ENCODE measurements at regions not wholly inside any gene's neighbourhood (a gene's known extent, or its start where the extent isn't known, plus 50 kb on each side); places are given as distances from the start of the nearest gene placed in this dataset.

- H3K27ac ChIP-seq (ENCODE audit: low read depth, low read length), result no peak overlapping the region
- peaks cover 31% of the 10 kb centered on the region for H3K4me1 ChIP-seq (ENCODE audit: control insufficient read depth, low read length)
- H3K79me2 ChIP-seq (ENCODE audit: control insufficient read depth, low read length), result no peaks in the 10 kb centered on the region
- H4K20me1 ChIP-seq (ENCODE audit: control insufficient read depth, insufficient read depth, low read depth, low read length), result no peaks in the 10 kb centered on the region
- no peaks in the 10 kb centered on the region for H3K36me3 ChIP-seq (ENCODE audit: control insufficient read depth, low read length)
- peak overlapping the region; percentile 62 for H3K4me2 ChIP-seq (ENCODE audit: low read length)
- H3K27me3 ChIP-seq (ENCODE audit: control insufficient read depth, low read length), result peaks cover 41% of the 10 kb centered on the region
- TF ChIP-seq CTCF (IDR thresholded peaks at IDR 0.05; ENCODE audit: low read depth, low read length, poor library complexity, severe bottlenecking) (no peak), EZH2phosphoT487 (IDR thresholded peaks at IDR 0.05; ENCODE audit: borderline replicate concordance, low read length) (no peak; the same call in 1 of the 2 replicates)
- no peaks in the 10 kb centered on the region; the same call in 1 of the 2 replicates for H3F3A ChIP-seq (ENCODE audit: control insufficient read depth, insufficient read depth)
- H3K9me2 ChIP-seq (replicated peaks; ENCODE audit: control insufficient read depth, low read length), result no peaks in the 10 kb centered on the region
- H3K4me3 ChIP-seq (ENCODE audit: low read length), result peak overlapping the region; percentile 20
- no peaks in the 10 kb centered on the region for H3K9me3 ChIP-seq (ENCODE audit: control insufficient read depth, insufficient read depth, low read length)
These were observed 70.9 kb upstream of the CCDC71L start for GRCh38 chr7:106731646-106732444.

- H3K36me3 ChIP-seq (ENCODE audit: control insufficient read depth, low read length), result no peaks in the 10 kb centered on the region
- no peak overlapping the region for H3K27ac ChIP-seq (ENCODE audit: low read depth, low read length)
- peaks cover 22% of the 10 kb centered on the region for H3K4me1 ChIP-seq (ENCODE audit: control insufficient read depth, low read length)
- no peak overlapping the region for H3K4me2 ChIP-seq (ENCODE audit: low read length)
- TF ChIP-seq CTCF (IDR thresholded peaks at IDR 0.05; ENCODE audit: low read depth, low read length, poor library complexity, severe bottlenecking) (no peak), EZH2phosphoT487 (IDR thresholded peaks at IDR 0.05; ENCODE audit: borderline replicate concordance, low read length) (no peak)
- H3F3A ChIP-seq (ENCODE audit: control insufficient read depth, insufficient read depth), result no peaks in the 10 kb centered on the region; the same call in 1 of the 2 replicates
- no peak overlapping the region for H3K4me3 ChIP-seq (ENCODE audit: low read length)
- no peaks in the 10 kb centered on the region for H4K20me1 ChIP-seq (ENCODE audit: control insufficient read depth, insufficient read depth, low read depth, low read length)
- peaks cover 36% of the 10 kb centered on the region for H3K27me3 ChIP-seq (ENCODE audit: control insufficient read depth, low read length)
- no peaks in the 10 kb centered on the region for H3K9me2 ChIP-seq (replicated peaks; ENCODE audit: control insufficient read depth, low read length)
- H3K9me3 ChIP-seq (ENCODE audit: control insufficient read depth, insufficient read depth, low read length), result no peaks in the 10 kb centered on the region
- no peaks in the 10 kb centered on the region for H3K79me2 ChIP-seq (ENCODE audit: control insufficient read depth, low read length)
These were observed 74.7 kb upstream of the CCDC71L start for GRCh38 chr7:106735637-106736036.

DNA sequence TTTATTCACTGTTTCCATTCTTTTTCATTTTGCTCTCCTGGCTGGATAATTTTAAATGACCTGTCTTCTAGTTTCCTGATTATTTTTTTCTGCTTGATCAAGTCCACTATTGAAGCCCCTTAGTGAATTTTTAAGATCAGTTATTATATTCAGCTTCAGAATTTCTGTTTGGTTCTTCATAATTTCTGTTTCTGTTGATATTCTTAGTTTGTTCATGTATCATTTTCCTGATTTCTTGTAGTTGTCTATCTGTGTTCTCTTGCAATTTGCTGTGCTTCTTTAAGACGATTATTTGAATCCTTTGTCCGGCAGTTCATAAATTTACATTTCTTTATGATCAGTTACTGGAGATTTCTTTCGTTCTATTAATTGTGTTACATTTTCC, 75.2 kb upstream of the CCDC71L start:
- H4K20me1 ChIP-seq (ENCODE audit: control insufficient read depth, insufficient read depth, low read depth, low read length), result no peaks in the 10 kb centered on the region
- H3K79me2 ChIP-seq (ENCODE audit: control insufficient read depth, low read length), result no peaks in the 10 kb centered on the region
- no peak overlapping the region for H3K27ac ChIP-seq (ENCODE audit: low read depth, low read length)
- H3K4me2 ChIP-seq (ENCODE audit: low read length), result no peak overlapping the region
- H3K27me3 ChIP-seq (ENCODE audit: control insufficient read depth, low read length), result peaks cover 35% of the 10 kb centered on the region
- H3K36me3 ChIP-seq (ENCODE audit: control insufficient read depth, low read length), result no peaks in the 10 kb centered on the region
- no peaks in the 10 kb centered on the region for H3K9me3 ChIP-seq (ENCODE audit: control insufficient read depth, insufficient read depth, low read length)
- H3F3A ChIP-seq (ENCODE audit: control insufficient read depth, insufficient read depth), result no peaks in the 10 kb centered on the region; the same call in 1 of the 2 replicates
- peaks cover 17% of the 10 kb centered on the region for H3K4me1 ChIP-seq (ENCODE audit: control insufficient read depth, low read length)
- H3K9me2 ChIP-seq (replicated peaks; ENCODE audit: control insufficient read depth, low read length), result no peaks in the 10 kb centered on the region
- no peak overlapping the region for H3K4me3 ChIP-seq (ENCODE audit: low read length)
- TF ChIP-seq CTCF (IDR thresholded peaks at IDR 0.05; ENCODE audit: low read depth, low read length, poor library complexity, severe bottlenecking), result no peak
- TF ChIP-seq EZH2phosphoT487 (IDR thresholded peaks at IDR 0.05; ENCODE audit: borderline replicate concordance, low read length), result no peak

Data from DOHH2 (cell line).